ENCODE measurements at regions not wholly inside any gene's neighbourhood (a gene's known extent, or its start where the extent isn't known, plus 50 kb on each side); places are given as distances from the start of the nearest gene placed in this dataset.
A peak's percentile ranks its signal among the peaks of the same experiment; 100 is the strongest.

DNA sequence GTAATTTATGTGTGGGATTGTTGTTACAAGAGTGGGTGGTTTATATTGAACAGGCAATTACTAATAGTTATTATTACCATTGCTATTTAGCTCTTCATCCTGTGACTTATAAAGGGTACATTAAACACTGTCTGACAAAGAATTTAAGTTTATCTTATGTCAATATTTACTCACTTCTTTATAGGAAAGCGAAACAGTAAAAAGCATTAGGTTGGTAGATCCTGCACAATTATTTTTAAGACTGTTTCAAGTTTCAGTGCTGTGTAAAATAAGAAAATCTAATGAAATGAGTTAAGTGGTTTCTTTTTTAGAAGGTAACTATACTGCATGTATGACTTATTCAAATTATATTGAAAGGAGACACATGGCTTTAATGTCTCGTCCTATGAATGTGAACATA lies 135.8 kb upstream of the MAP3K7 start:
- no peak for DNase-seq

DNA sequence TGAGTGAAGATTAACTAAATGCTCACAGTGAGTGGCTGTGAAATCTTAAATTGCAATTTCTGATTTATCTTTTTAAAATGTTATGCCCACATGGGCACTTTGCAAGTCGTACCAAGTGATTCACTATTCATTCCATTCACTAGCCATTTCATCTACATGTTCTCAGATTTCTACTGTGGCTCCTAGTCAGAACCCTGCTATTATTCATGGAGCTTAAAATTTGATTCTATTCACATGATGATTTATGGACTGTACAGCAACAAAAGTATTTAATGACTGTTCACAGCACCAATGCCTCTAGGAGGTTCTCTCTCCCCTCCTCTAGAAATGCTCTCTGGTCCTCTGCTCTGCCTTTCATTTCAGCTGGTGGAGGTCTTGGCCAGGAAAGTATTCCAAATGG lies 133.5 kb upstream of the MAP3K7 start:
- DNase-seq = no peak

DNA sequence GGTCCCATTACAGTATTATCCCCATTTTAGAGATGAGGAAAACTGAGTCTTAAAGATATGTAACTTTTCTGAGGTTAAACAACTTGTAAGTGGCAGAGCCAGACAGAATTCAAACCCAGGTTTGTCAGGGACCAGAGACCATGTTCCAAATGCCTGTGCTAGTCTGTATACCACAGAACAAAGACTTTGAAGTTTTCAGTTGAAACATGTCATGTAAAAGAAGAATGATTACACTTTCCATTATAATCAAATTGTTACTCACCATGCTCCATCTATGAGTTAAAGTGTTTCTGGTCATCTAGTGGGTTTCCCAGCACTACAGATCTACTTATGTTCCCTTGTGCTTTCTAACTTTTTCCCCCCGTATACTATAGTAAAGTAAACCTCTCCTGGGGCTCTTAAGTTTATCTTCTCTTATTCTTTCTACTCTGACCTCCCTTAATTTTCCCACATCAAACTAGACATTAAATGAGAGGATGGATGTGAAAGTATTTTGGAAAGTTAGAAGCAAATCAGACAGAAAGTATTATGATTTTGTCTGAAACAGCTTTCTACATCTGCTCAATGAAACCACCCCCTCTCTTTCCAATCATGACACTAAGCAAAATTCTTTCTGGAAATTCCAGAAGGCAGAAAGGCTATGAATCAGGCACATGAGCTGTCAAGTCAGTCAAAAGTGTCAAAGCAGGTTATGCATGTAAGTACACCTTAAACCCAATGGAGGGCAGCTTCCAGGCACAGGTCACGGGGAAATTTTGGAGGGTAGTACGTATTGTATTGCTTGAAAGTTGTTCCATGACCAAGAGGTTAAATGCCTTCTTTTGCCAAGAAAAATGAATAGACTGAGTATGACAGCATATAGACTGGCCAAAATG lies 132.7 kb upstream of the MAP3K7 start:
- DNase-seq = no peak

DNA sequence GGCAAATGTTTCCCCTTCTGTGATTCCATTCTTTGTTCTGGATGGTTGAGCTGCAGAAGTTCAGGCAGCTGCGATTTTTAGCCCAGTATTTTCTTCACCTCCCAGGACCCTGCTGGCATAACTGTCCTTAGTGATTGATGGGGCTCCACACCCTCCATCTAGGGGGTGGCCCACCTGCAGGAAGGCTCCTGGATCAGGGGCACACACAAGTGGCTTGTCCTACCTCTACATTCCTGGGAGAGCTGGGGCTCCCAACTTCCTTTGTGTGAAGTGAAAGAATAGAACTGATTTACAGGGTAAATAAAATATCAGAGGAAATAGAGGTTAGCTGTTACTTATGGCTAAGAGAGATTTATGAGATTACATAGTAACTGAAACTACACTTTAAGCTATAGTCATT lies 129.5 kb upstream of the MAP3K7 start:
- DNase-seq = no peak

DNA sequence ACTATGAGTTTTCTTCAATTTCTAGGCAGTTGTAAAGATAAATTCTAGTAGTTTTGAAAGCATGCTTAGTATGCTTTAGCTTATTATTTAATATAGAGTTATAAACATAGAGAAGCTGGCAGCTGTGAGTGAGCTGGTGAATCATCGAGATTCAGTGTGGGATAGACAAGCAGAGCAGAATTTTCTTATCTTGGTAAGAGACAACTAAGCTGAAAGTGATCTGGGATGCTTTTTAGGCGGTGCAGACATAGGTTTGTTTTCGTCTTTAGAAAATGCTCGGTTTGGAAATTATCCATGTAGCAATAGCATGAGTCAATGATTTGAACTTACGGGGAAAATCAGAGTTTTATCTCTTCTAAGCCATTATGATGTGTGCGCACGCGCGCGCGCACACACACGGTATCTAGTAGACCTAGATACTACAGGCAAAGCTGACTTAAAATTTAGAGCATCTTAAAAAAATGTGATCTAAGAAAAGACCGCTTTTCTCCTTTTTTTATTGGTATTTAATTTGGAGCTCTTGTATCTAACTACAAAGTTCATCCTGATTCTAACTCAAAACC lies 128.3 kb upstream of the MAP3K7 start:
- peak; percentile 5 for DNase-seq

DNA sequence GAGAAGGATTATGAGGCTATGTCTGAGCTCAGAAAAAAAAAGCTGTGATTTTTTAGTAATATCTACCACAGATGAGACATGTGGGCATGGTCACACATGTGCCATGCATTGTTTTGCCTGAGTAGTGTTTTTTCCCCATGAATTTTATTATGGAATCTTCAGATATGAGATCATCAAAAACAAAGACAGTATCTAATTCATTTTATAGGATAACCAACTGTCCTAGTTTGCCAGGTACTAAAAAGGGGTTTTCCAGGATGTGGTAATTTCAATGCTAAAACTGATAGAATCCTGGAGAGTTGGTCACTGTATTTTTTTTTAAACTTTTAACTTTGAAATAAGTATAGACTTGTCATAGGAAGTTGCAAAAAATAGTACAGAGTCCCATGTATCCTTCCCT lies 127.4 kb upstream of the MAP3K7 start:
- DNase-seq = no peak

DNA sequence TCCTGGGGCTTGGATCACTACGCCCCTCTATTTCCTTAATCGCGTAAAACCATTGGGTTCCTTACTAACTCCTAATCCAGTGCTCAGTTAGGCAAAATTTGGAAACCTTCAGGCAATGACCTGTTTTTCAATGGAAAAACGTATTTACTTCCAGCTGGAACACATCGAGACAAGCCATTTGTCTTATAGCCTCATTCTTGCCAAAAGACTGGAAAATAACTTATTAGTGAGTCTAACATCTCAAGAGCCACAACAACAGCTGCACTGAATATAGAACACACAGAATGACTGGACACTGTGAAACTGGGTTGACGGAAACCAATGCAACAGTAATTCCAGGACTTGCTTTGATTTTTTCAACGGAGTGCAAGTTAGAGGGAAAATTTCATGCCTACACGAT lies 125.2 kb upstream of the MAP3K7 start:
- DNase-seq = no peak

DNA sequence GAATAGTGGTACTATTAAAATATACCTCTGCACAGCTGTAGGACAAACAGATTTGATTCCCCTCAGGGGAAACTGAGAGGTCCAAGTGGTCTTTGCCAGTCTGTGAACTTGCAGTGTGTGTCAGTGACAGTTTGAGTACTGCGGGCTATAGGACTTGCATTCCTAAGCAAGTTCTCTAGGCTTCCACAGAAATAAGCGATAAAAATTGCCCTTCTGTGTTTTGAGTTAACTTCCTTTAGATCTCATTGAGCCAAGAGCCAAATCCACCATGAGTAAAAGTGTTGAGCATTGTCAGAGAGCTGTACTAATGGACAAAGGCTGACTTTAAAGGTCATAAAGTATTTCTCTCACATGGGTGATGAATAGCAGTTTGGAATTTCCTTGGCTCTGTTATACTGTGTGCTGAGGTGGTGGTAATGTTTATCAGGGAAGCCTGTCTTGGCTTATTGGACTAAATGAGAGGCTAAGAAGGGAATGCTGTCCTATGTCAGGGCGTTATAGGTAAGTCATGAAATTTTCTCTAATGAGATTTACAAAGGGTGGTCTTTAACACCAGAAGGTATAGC lies 122.6 kb upstream of the MAP3K7 start:
- no peak for DNase-seq

DNA sequence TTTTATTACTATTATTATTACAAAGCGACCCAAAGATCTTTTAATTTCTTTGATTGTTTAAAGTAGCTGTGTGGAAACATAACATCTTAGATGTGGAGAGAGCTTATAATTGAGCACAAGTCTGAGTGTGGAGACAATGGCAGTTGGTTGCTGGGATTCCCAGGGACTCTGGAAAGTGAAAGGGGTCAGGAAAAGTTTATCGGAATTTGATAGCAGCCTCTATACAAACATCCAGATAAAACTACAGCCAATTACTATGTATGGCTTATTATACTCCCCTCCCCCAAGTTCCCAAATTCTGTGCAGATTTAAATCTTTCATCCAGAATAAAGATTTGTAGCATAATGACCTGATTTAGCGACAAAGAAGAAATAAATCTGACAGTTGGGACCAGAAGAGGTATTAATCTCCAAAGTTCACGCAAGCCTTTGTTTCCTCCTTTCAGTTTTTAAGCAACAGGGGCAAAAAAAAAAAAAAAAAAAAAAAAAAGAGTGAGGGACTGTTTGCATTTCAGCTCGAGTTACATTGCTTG lies 121.4 kb upstream of the MAP3K7 start:
- DNase-seq = no peak

DNA sequence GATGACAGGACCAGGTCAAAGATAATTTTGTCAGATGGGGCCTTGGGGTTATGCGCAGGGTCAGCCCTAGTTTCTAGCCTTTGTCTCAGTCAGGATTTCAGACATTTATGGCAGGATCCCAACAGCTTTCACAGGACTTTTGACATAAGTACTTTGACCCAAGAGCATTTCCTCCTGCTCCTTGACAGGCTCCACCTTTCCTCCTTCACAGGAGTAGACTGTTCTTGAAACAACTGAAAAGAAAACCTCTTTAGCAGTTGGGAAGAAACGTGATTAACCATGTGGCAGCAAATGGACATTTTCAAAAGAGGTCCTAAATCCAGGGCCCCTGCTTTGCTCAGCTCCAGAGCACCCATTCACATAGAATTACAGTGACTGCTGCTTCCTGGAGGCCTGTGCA lies 120.4 kb upstream of the MAP3K7 start:
- DNase-seq = no peak

DNA sequence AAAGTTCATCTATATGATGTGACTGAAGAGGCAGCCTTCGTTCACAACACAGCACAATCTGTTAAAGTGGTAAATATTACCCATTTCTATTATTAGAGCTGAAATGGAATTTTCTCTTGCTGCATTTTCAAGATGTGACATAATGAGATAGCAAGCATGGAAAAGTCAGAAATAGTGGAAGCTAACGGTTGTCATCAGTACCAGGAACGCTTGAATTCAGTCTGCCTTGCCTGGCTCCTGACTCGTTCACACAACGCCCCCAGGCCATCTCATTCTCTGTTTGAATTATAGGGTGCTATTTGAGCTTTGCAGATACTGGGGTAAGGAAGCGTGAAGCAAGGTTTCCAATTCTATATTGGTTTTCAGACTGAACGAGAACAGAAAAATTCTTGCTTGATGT lies 116.5 kb upstream of the MAP3K7 start:
- DNase-seq = no peak

DNA sequence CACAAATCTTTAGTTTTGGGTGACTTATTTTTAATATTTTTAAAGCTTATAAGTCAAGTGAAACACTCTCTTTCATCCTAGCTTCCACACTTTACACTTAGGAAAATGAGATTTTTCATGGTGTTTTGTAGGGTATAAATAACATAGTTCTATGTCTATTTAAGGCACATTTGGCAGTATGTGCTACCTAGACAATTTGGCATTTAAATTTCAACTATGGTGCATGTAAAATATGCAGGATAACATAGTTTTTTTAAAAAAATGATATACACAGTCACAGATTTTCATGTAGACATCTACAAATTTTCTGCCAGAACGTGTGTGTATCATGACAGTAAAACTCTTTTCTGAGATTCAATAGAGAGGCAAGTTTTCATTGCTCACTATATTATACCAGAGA lies 115.1 kb upstream of the MAP3K7 start:
- DNase-seq = no peak

DNA sequence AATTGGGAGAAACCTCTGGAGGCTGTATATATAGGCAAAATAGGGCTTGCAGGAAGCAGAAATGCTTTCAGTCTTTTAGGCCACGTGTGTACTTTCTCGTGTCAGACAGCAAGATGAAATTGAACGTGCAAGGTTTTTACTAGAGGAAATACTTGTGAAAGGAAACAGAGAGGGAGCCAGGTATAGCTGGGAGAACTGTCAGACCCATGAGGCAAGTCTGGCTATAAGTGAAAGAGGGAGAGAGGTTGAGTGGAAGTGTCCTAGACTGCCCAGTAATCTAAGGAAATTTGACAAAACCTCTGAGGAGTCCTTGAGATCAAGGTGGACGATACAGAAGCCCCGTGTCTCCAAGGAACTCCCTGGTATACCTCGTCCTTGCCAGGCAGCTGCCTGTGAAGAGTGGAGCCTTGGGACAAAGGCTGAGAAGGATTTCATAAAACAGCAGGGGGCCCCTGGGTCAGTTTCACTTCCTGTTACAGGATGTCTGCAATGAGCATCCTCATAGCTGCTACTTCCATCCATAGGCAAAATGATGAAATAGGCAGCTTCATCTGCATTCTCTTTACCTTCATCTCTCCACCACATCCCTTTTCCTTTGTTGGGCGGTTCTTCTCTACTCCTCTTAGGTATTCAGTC lies 114.4 kb upstream of the MAP3K7 start:
- peak; percentile 2 for DNase-seq

DNA sequence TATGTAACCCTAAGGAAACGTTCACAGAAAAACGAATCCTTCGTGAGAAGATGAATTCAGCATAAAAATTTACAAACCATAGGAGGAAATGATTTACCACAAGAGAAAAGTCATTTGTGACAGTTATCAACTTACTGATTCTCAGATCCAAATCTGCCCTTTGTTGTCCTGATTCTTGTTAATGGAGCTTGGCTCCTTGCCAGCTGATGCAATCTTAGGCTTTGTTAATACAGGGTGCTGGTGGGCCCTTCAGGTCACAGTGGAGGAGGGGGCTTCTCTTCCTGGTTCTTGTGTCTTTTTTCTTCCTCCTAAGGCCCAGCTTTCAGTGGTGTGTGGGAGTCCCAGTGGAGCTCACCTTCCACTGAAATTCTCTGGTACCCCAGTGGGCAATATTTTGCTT lies 108.4 kb upstream of the MAP3K7 start:
- DNase-seq = no peak

DNA sequence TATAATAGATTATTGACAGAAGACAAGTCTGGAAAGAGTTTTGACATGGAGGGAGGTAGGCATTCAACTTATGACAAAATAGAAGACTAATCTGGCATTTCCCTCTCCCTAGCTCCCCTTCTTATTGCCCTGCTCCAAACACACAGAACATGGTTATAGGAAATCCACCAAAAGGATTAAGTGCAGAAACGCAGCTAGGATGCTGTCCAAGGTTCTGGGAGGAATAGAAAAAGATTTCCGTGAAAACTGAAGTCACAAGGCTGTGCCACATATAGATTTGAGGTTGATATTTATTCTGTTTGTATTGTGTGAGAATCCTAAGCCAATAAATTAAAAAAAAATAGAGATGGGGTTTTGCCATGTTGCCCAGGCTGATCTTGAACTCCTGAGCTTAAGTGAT lies 107.9 kb upstream of the MAP3K7 start:
- DNase-seq = no peak

DNA sequence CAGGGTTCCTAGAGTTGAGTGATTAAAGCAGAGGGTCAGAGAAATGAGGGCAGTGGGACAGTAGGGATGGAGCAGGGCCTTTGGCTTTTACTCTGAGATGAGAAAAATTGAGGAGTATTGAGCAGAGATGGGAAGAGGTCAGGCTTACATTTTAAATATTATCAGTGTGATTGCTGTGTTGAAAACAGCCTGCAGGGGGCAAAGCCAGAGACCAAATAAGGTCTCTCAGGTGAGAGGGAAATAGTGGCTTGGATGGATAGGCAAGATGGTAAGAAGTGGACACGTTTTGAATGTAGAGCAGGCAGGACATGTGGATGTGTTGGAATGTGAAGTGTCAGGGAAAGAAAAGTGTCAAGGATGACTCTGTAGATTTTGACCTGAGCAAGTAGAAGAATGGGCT lies 105.0 kb upstream of the MAP3K7 start:
- no peak for DNase-seq

DNA sequence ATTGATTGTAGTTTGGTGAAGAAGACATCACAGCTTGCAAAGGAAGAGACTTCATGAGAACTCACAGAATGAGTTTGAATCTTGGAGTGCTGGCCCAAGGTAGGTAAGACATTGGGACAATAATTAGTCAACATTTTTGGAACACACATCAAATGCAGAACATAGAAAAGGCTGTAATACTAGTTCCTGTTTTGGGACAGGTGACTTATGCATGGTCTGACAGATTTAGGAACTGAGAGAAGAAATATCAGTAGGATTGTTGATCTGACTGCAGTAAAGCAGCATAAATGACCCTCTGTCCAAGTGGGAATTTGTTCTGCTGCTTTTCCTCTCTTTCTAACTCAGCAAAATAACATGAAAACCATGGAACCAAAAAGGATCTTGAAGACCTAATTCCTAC lies 102.3 kb upstream of the MAP3K7 start:
- DNase-seq = no peak

DNA sequence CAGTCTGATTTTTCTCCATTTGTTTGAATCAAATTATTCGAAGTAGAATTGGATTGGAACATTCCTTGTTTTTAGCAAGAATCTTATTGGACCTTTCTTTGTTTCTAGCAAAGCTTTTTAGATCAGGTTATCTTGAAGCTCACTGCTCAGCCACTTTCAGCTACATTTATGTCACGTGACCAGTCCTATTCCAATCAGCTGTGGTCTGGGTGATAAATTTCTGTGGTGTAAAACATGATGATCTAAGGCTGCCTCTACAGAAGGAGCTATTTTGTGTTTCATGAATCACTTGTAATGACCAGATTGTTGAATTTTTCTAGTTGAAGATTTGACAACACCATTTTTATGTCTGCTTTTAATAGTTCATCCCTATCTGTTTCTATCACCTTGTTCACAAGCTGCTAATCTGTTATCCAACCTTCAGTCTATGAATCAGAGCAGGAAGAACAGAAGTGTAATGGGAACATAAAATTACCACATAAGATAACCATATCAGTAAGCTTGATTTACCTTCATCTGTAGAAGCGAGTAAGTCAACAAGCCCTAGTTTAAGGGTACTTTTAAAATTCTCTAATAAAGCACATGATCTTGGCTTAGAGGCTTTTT lies 101.0 kb upstream of the MAP3K7 start:
- DNase-seq = no peak

DNA sequence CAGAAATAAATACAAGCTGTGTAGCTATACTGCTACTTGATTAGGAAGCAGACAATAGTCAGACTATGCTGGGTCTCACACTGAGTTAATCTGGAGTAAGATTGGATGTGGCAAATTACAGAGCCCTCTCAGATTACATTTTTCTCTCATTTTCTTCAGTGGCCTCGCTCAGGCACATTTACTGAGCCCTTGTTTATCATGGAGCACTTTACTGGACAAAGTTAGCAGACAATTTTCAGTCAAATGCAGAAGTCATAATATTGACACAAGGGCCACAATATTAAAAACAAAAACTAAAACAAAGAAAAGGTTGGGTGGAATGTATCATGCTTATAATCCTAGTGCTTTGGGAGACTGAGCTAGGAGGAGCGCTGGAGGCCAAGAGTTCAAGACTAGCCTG lies 95.0 kb upstream of the MAP3K7 start:
- no peak for DNase-seq

DNA sequence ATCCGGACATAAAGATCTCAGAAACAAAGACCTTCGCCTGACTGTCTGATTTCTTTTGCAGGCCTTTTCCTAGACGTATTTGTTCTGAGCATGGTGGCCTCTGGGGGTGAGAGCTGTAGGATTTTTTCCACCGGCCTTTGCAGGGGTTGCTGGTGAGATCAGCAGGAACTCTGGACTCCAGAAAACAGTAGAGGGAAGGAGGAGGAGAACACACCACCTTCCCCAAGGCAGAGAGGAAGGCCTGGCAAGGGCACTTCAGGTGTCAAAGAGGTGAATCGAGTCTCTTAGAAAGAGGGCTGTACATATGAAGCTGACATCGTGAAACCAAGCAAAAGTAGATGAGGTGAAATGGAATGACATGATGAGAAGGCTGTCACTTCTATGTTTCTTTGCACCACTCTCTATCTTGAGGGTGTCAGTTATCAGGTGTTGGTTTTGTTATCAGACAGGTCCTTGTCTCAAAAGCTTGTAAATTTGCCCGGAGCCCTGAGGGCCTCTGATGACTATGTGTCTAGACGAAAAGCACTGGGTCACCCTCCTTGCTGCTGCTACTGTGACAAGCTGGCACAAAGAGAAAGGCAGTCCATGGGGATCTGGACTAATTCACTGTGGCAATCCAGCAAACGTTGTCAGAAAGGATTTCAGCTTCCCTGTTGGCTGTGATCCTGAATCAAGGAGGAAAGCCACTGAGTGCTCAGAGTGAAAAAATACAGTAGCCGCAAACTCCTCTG lies 91.3 kb upstream of the MAP3K7 start:
- no peak for DNase-seq

DNA sequence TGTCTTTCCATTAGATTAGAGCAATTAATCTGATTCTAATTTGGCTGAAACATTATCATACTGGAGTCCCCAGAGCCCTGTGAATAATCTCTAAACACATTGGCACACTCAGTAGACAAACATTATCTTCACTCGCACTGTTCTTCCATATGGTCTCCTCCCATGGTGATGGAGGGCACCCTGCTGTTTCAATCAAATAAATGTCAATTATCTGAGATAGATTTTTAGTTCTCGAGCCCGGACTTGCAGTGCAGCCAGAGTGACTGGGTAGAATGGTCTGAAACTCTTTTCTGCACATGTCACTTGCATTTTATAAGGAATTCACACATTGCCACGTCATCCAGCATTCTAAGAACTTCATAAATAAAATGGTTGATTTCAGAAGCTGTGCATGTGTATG lies 90.6 kb upstream of the MAP3K7 start:
- no peak for DNase-seq

DNA sequence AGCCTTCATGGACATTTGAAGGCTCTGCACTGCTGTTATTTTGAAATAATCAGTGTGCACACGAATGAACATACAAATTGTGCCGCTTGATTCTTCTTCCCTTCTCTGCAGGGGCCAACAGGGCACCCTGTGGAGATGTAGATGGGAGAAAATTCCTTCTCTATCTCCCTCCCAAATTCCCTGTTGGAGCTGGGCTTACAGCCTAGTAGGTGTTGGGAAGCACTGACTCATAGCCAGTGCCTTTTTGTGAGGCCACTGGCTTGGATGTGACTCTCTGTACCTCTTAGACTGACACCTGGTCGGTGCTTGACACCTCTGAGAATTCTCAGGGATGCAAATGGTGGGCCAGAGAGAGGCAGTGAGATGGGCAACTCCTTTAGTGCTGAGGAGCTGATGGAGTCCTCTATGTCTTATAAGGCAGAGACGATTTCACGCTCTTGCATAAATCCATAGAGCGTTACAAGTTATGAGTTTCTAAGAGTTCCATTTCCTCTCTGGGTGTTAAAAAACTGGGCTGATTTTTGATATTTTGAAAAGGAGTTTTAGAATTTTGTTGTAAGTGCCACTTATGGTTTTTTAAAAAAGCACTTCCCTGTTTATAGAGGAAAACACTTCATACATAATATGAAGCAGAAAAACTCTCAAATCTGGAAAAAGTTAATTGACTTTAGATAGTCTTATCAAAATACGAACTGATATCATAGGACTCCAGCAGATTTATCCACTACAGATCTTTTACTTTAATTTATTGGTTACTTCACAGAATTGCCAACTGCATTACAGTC lies 89.8 kb upstream of the MAP3K7 start:
- no peak for DNase-seq

All from fibroblast of skin of right biceps (primary cell).